ENCODE measurements at regions not wholly inside any gene's neighbourhood (a gene's known extent, or its start where the extent isn't known, plus 50 kb on each side); places are given as distances from the start of the nearest gene placed in this dataset.
"Not testable (repeated sequence)": the region's sequence is repeated elsewhere in the genome, so short reads cannot be mapped to it uniquely, and the experiment has no call there.

DNA sequence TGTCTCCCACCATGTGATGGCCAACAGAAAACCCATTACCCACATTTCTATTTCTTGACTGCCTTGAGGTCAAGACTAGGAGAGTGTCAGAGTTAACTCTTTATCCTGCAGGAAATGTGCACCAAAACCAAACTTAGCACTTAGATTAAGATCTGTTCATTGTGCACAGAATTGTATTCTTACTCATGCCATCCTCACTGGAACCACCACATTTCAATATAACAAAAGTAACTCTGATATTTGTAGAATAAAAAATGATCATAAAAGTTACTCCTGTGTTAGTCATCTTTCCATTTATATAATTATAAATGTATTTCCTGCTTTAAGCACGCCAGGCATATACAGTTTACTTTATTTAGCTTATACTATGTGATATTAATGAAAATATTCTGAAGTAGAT, 193.0 kb upstream of the DPYD start:
- Histone ChIP-seq H3K79me2 (ENCODE audit: low read length) (no peaks in the 10 kb centered on the region), H3K4me2 (ENCODE audit: low read length) (peak overlapping the region; percentile 77), H4K20me1 (ENCODE audit: low read length) (no peaks in the 10 kb centered on the region), H3K27me3 (ENCODE audit: low read length) (no peaks in the 10 kb centered on the region), H3K9ac (ENCODE audit: low read length) (peak overlapping the region; percentile 68), H3K4me1 (ENCODE audit: insufficient read depth, low read length) (peaks cover 42% of the 10 kb centered on the region), H2AFZ (ENCODE audit: low read length) (peak overlapping the region; percentile 31; the same call in 1 of the 2 replicates), H3F3A (ENCODE audit: low read length, unreplicated experiment) (peaks cover 7% of the 10 kb centered on the region), H3K4me3 (ENCODE audit: low read length) (no peak overlapping the region), H3K36me3 (ENCODE audit: low read depth, low read length) (no peaks in the 10 kb centered on the region), H3K9me3 (ENCODE audit: low read length) (no peaks in the 10 kb centered on the region), H3K27ac (ENCODE audit: low read length) (peak overlapping the region; percentile 96), H3K9me2 (replicated peaks; ENCODE audit: low read length) (no peaks in the 10 kb centered on the region)
- POLR2A ChIA-PET (ENCODE audit: unreplicated experiment) = interaction anchor here (0.7 kb wide), 2 partner anchors 42 to 214 kb away, joined by 4 to 6 read pairs; no protein-coding TSS in a partner anchor
- TF ChIP-seq EZH2phosphoT487 (IDR thresholded peaks at IDR 0.05; ENCODE audit: borderline replicate concordance, low read length) = no peak
- TF ChIP-seq EZH2 (IDR thresholded peaks at IDR 0.05; ENCODE audit: low read length, unreplicated experiment) = no peak
- TF ChIP-seq, protein P1, sequence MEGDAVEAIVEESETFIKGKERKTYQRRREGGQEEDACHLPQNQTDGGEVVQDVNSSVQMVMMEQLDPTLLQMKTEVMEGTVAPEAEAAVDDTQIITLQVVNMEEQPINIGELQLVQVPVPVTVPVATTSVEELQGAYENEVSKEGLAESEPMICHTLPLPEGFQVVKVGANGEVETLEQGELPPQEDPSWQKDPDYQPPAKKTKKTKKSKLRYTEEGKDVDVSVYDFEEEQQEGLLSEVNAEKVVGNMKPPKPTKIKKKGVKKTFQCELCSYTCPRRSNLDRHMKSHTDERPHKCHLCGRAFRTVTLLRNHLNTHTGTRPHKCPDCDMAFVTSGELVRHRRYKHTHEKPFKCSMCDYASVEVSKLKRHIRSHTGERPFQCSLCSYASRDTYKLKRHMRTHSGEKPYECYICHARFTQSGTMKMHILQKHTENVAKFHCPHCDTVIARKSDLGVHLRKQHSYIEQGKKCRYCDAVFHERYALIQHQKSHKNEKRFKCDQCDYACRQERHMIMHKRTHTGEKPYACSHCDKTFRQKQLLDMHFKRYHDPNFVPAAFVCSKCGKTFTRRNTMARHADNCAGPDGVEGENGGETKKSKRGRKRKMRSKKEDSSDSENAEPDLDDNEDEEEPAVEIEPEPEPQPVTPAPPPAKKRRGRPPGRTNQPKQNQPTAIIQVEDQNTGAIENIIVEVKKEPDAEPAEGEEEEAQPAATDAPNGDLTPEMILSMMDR (conservative IDR thresholded peaks at IDR 0.05; ENCODE audit: low read depth, low read length) = no peak
- BruUV-seq (replicated peaks) = no TSS peak
- peak; percentile 76 for DNase-seq
- intact Hi-C loops (cut with micrococcal nuclease) = loop anchor here (2.0 to 5.0 kb wide), 2 partner anchors 62 to 217 kb away; no protein-coding TSS in a partner anchor
- ATAC-seq = peak; percentile 79
- CTCF ChIA-PET = interaction anchor here (0.7 kb wide), 1 partner anchor 355 kb away, joined by 3 read pairs; no protein-coding TSS in a partner anchor

- ATAC-seq (no peak), DNase-seq (no peak)
- intact Hi-C loops (cut with micrococcal nuclease) = loop anchor here (5.0 kb wide), 1 partner anchor 60 kb away; no protein-coding TSS in a partner anchor
- Histone ChIP-seq H3K9me3 (ENCODE audit: low read length) (0 out of 2 replicates have a peak, but pooled peaks cover 3% of the 10 kb centered on the region), H3K9me2 (replicated peaks; ENCODE audit: low read length) (no peaks in the 10 kb centered on the region), H3K4me2 (ENCODE audit: low read length) (peak overlapping the region; percentile 77), H3K27me3 (ENCODE audit: low read length) (no peaks in the 10 kb centered on the region), H3K79me2 (ENCODE audit: low read length) (no peaks in the 10 kb centered on the region), H4K20me1 (ENCODE audit: low read length) (no peaks in the 10 kb centered on the region), H3K4me1 (ENCODE audit: insufficient read depth, low read length) (peaks cover 42% of the 10 kb centered on the region), H3K4me3 (ENCODE audit: low read length) (no peak overlapping the region), H3K27ac (ENCODE audit: low read length) (peak overlapping the region; percentile 96), H3K36me3 (ENCODE audit: low read depth, low read length) (0 out of 2 replicates have a peak, but pooled peaks cover 6% of the 10 kb centered on the region), H2AFZ (ENCODE audit: low read length) (no peak overlapping the region), H3K9ac (ENCODE audit: low read length) (peak overlapping the region; percentile 68; the same call in 1 of the 2 replicates), H3F3A (ENCODE audit: low read length, unreplicated experiment) (peaks cover 7% of the 10 kb centered on the region)
- no TSS peak for BruUV-seq (replicated peaks)
- TF ChIP-seq, protein P1 (conservative IDR thresholded peaks at IDR 0.05; ENCODE audit: low read depth, low read length) = no peak
- no peak for TF ChIP-seq EZH2phosphoT487 (IDR thresholded peaks at IDR 0.05; ENCODE audit: borderline replicate concordance, low read length)
- TF ChIP-seq EZH2 (IDR thresholded peaks at IDR 0.05; ENCODE audit: low read length, unreplicated experiment) = no peak
- CTCF ChIA-PET = no interaction called here
- POLR2A ChIA-PET (ENCODE audit: unreplicated experiment) = no interaction called here
These were observed 191.8 kb upstream of the DPYD start for GRCh38 chr1:98112626-98113025.

DNA sequence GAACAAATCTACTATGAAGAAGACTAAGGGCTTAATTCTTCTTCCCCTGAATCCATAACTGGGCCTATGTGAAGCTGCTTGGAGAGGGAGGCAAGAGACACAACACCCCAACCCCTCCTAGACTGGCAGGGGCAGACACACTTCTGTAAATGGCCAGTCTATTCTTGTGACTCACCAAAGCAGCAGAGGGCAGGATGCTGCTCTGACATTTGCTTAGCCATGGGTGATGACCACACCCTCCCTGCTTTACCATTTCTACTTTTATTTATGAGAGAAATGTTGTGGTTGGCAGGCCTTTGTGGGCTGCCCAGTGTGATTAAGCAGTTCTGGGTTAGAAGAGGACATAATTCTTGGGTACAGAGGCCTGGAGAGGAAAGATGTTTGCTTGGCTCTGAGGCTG, 189.8 kb upstream of the DPYD start:
- Histone ChIP-seq H3K9me3 (ENCODE audit: low read length) (0 out of 2 replicates have a peak, but pooled peaks cover 3% of the 10 kb centered on the region), H3K27ac (ENCODE audit: low read length) (peak overlapping the region; percentile 59), H3K9ac (ENCODE audit: low read length) (no peak overlapping the region), H2AFZ (ENCODE audit: low read length) (no peak overlapping the region), H3K4me2 (ENCODE audit: low read length) (peak overlapping the region; percentile 6; the same call in 1 of the 2 replicates), H3K4me3 (ENCODE audit: low read length) (no peak overlapping the region), H3K27me3 (ENCODE audit: low read length) (no peaks in the 10 kb centered on the region), H3K79me2 (ENCODE audit: low read length) (no peaks in the 10 kb centered on the region), H3K4me1 (ENCODE audit: insufficient read depth, low read length) (peaks cover 42% of the 10 kb centered on the region), H3K36me3 (ENCODE audit: low read depth, low read length) (peaks cover 14% of the 10 kb centered on the region; the same call in 1 of the 2 replicates), H3F3A (ENCODE audit: low read length, unreplicated experiment) (peaks cover 7% of the 10 kb centered on the region), H4K20me1 (ENCODE audit: low read length) (no peaks in the 10 kb centered on the region), H3K9me2 (replicated peaks; ENCODE audit: low read length) (no peaks in the 10 kb centered on the region)
- POLR2A ChIA-PET (ENCODE audit: unreplicated experiment) = no interaction called here
- TF ChIP-seq EZH2 (IDR thresholded peaks at IDR 0.05; ENCODE audit: low read length, unreplicated experiment) = no peak
- TF ChIP-seq EZH2phosphoT487 (IDR thresholded peaks at IDR 0.05; ENCODE audit: borderline replicate concordance, low read length) = no peak
- TF ChIP-seq, protein P1 (conservative IDR thresholded peaks at IDR 0.05; ENCODE audit: low read depth, low read length) = no peak; the same call in 1 of the 2 replicates
- DNase-seq (peak; percentile 77), ATAC-seq (peak; percentile 81)
- intact Hi-C loops (cut with micrococcal nuclease) = loop anchor here (5.0 kb wide), 1 partner anchor 58 kb away; no protein-coding TSS in a partner anchor
- BruUV-seq (replicated peaks) = no TSS peak
- CTCF ChIA-PET = no interaction called here

DNA sequence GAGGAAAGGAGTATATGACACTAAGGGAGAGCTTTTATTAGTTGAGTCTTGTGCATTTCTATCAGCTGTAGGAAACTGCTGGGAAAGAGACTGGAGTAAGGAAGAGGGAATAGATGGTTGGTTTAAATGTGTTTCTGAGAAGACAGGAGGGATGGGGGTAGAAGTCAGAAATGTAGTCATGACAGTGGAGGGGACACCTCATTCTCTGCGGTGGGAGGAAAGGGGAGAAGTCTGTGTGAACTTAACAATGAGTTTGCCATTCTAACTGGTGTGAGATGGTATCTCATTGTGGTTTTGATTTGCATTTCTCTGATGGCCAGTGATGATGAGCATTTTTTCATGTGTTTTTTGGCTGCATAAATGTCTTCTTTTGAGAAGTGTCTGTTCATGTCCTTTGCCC, 187.5 kb upstream of the DPYD start:
- H3K9me3 ChIP-seq (ENCODE audit: low read length); CTCF ChIA-PET; ATAC-seq; H3K79me2 ChIP-seq (ENCODE audit: low read length); POLR2A ChIA-PET (ENCODE audit: unreplicated experiment); DNase-seq; H3K27ac ChIP-seq (ENCODE audit: low read length); H3K9ac ChIP-seq (ENCODE audit: low read length); H3K4me3 ChIP-seq (ENCODE audit: low read length); H4K20me1 ChIP-seq (ENCODE audit: low read length); intact Hi-C loops (cut with micrococcal nuclease); H3K9me2 ChIP-seq (replicated peaks; ENCODE audit: low read length); H3K4me2 ChIP-seq (ENCODE audit: low read length); BruUV-seq (replicated peaks); H3K27me3 ChIP-seq (ENCODE audit: low read length); H2AFZ ChIP-seq (ENCODE audit: low read length); H3F3A ChIP-seq (ENCODE audit: low read length, unreplicated experiment): not testable (repeated sequence)
- Histone ChIP-seq H3K4me1 (ENCODE audit: insufficient read depth, low read length) (peaks cover 43% of the 10 kb centered on the region), H3K36me3 (ENCODE audit: low read depth, low read length) (peaks cover 14% of the 10 kb centered on the region; the same call in 1 of the 2 replicates)
